ENCODE measurements at regions not wholly inside any gene's neighbourhood (a gene's known extent, or its start where the extent isn't known, plus 50 kb on each side); places are given as distances from the start of the nearest gene placed in this dataset.

- no peaks in the 10 kb centered on the region for H3K4me1 ChIP-seq
- intact Hi-C loops (cut with micrococcal nuclease): no loop called here
- H3K27ac ChIP-seq (replicated peaks): no peak overlapping the region
- H3K27me3 ChIP-seq (ENCODE audit: low read depth): no peaks in the 10 kb centered on the region
- no peak overlapping the region for H3K4me3 ChIP-seq
- no peak for DNase-seq
- H3K36me3 ChIP-seq: no peaks in the 10 kb centered on the region
- TF ChIP-seq, protein P1, sequence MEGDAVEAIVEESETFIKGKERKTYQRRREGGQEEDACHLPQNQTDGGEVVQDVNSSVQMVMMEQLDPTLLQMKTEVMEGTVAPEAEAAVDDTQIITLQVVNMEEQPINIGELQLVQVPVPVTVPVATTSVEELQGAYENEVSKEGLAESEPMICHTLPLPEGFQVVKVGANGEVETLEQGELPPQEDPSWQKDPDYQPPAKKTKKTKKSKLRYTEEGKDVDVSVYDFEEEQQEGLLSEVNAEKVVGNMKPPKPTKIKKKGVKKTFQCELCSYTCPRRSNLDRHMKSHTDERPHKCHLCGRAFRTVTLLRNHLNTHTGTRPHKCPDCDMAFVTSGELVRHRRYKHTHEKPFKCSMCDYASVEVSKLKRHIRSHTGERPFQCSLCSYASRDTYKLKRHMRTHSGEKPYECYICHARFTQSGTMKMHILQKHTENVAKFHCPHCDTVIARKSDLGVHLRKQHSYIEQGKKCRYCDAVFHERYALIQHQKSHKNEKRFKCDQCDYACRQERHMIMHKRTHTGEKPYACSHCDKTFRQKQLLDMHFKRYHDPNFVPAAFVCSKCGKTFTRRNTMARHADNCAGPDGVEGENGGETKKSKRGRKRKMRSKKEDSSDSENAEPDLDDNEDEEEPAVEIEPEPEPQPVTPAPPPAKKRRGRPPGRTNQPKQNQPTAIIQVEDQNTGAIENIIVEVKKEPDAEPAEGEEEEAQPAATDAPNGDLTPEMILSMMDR (IDR thresholded peaks at IDR 0.05; ENCODE audit: borderline replicate concordance): no peak
- H3K9me3 ChIP-seq (replicated peaks): no peaks in the 10 kb centered on the region
These were observed 100.8 kb upstream of the CHMP2B start for GRCh38 chr3:87126321-87126720.

DNA sequence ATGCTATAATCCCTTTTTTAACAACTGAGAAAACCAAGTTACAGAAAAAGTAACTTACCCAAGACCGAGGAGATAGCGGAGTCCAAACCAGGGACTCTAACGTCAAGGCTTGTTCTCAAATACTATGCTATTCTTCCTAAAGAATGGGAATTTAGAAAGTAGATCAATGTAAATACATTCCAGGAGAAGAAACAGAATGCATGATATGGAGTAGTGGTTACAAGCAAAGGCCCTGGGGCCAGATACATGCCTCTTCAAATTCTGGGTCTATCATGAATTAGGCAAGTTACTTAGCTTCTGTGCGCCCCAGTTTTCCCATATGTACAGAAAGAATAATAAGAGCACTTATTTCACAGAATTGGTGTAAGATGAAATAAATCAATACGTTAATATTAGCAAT lies 102.0 kb upstream of the CHMP2B start:
- no peaks in the 10 kb centered on the region for H3K36me3 ChIP-seq
- no peak overlapping the region for H3K4me3 ChIP-seq
- intact Hi-C loops (cut with micrococcal nuclease): no loop called here
- no peaks in the 10 kb centered on the region for H3K27me3 ChIP-seq (ENCODE audit: low read depth)
- no peak for DNase-seq
- H3K27ac ChIP-seq (replicated peaks): no peak overlapping the region
- H3K9me3 ChIP-seq (replicated peaks): no peaks in the 10 kb centered on the region
- TF ChIP-seq, protein P1 (IDR thresholded peaks at IDR 0.05; ENCODE audit: borderline replicate concordance): no peak
- no peaks in the 10 kb centered on the region for H3K4me1 ChIP-seq

- Histone ChIP-seq H3K27ac (replicated peaks) (no peak overlapping the region), H3K36me3 (no peaks in the 10 kb centered on the region), H3K4me3 (no peak overlapping the region), H3K4me1 (no peaks in the 10 kb centered on the region), H3K27me3 (ENCODE audit: low read depth) (no peaks in the 10 kb centered on the region), H3K9me3 (replicated peaks) (no peaks in the 10 kb centered on the region)
- DNase-seq: no peak
- TF ChIP-seq, protein P1 (IDR thresholded peaks at IDR 0.05; ENCODE audit: borderline replicate concordance): no peak
- intact Hi-C loops (cut with micrococcal nuclease): no loop called here
These were observed 104.3 kb upstream of the CHMP2B start for GRCh38 chr3:87122766-87123165.

DNA sequence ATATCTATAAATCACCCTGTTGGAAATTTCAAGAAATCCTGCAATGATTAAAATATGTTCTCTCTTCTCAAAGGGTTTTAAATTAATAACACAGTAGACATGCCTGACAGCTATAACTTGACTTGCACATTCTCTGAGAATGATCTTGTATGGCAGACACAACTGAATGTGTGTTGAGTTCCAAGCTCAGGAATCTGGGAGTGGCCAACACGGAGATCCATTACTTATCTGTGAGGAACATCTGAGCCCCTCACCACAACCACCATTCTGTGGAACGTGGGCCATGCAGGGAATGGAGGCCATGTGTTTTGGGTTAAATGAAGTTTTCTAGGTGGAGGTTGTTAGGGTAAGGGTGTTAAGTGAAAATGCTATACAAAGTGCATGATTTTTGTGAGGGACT lies 105.3 kb upstream of the CHMP2B start:
- intact Hi-C loops (cut with micrococcal nuclease): no loop called here
- no peak for DNase-seq
- Histone ChIP-seq H3K4me1 (no peaks in the 10 kb centered on the region), H3K9me3 (replicated peaks) (no peaks in the 10 kb centered on the region), H3K27ac (replicated peaks) (no peak overlapping the region), H3K36me3 (no peaks in the 10 kb centered on the region), H3K4me3 (no peak overlapping the region), H3K27me3 (ENCODE audit: low read depth) (no peaks in the 10 kb centered on the region)
- TF ChIP-seq, protein P1 (IDR thresholded peaks at IDR 0.05; ENCODE audit: borderline replicate concordance): no peak

DNA sequence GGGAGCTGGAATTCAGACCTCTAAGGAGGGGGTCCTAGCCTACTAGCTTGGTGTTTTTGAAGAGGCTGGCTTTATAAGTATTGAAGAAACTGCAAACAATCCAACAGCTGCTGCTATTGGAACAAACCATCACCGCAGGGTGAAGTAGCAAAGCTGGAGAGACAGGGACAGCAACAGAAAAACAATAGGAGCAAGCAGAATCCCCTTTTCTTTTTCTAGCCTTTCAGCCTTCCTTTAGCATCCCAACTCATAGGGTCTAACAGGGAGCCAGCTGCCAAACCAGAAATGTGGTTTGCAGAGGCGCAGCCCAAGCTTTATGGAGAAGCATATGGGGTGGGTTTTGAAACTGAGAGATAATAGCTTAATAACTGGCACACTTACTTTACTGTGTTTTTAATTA lies 106.2 kb upstream of the CHMP2B start:
- Histone ChIP-seq H3K27ac (replicated peaks) (no peak overlapping the region), H3K27me3 (ENCODE audit: low read depth) (no peaks in the 10 kb centered on the region), H3K4me1 (no peaks in the 10 kb centered on the region), H3K9me3 (replicated peaks) (no peaks in the 10 kb centered on the region), H3K4me3 (no peak overlapping the region), H3K36me3 (no peaks in the 10 kb centered on the region)
- DNase-seq: no peak
- TF ChIP-seq, protein P1 (IDR thresholded peaks at IDR 0.05; ENCODE audit: borderline replicate concordance): no peak
- intact Hi-C loops (cut with micrococcal nuclease): no loop called here

DNA sequence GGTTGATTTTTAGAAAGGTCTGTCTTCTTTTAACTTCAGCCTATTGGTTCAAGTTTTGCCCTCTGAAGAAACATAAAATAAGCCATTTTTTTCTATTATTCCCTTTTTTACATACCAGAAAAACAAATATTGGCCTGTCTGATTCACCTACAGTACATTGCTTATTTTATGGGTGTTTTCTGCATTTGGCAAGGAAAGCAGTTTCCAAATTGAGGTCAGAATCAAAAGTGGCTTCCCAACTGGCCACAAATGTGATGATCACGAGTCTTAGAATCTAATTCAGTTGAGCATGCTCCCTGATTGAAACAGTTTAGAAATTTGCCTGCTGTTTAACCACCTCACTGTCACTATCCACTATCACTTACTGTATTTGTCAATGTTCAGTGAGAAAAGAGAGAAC lies 106.9 kb upstream of the CHMP2B start:
- intact Hi-C loops (cut with micrococcal nuclease): no loop called here
- no peak overlapping the region for H3K4me3 ChIP-seq
- no peaks in the 10 kb centered on the region for H3K27me3 ChIP-seq (ENCODE audit: low read depth)
- H3K27ac ChIP-seq (replicated peaks): no peak overlapping the region
- no peaks in the 10 kb centered on the region for H3K9me3 ChIP-seq (replicated peaks)
- H3K36me3 ChIP-seq: no peaks in the 10 kb centered on the region
- TF ChIP-seq, protein P1 (IDR thresholded peaks at IDR 0.05; ENCODE audit: borderline replicate concordance): no peak
- DNase-seq: no peak
- no peaks in the 10 kb centered on the region for H3K4me1 ChIP-seq

All from left ventricle myocardium inferior (tissue), 1 donor.